Liver (tissue), 8 donors: ENCODE measurements at regions not wholly inside any gene's neighbourhood (a gene's known extent, or its start where the extent isn't known, plus 50 kb on each side); places are given as distances from the start of the nearest gene placed in this dataset.

Source experiments
- DNase-seq: peaks from one replicate; pipeline ENCODE4 v3.0.0-alpha.2; 2017; ENCODE audit warnings: low spot score
- H3K27ac ChIP-seq, 2 donors: one replicate each; pipeline ENCODE4 v1.7.0; 2013; ENCODE audit warnings: inconsistent platforms in 2 of 2, low read length in 2 of 2, control low read depth in 1 of 2, low read depth in 1 of 2, mild to moderate bottlenecking in 1 of 2
- H3K27me3 ChIP-seq, 4 donors: one replicate each; pipeline versions ENCODE4 v1.6.1 to v1.7.0; 2013; ENCODE audit warnings: low read length in 3 of 4, inconsistent platforms in 1 of 4, mild to moderate bottlenecking in 1 of 4, moderate library complexity in 1 of 4; ENCODE audit not compliant: control insufficient read depth in 4 of 4, insufficient read depth in 4 of 4
- H3K36me3 ChIP-seq, 4 donors: one replicate each; pipeline versions ENCODE4 v1.6.1 to v1.7.0; 2013; ENCODE audit warnings: low read length in 3 of 4, mild to moderate bottlenecking in 3 of 4, low read depth in 1 of 4, moderate library complexity in 1 of 4; ENCODE audit not compliant: control insufficient read depth in 4 of 4, insufficient read depth in 3 of 4
- H3K4me1 ChIP-seq, 4 donors: one replicate each; pipeline versions ENCODE4 v1.6.1 to v1.7.0; 2013; ENCODE audit warnings: low read length in 3 of 4, mild to moderate bottlenecking in 3 of 4, moderate library complexity in 1 of 4; ENCODE audit not compliant: control insufficient read depth in 4 of 4, insufficient read depth in 4 of 4
- H3K4me3 ChIP-seq, 3 donors: one replicate each; pipeline versions ENCODE4 v1.6.1 to v1.7.0; 2013; ENCODE audit warnings: low read length in 3 of 3, control low read depth in 1 of 3, low read depth in 1 of 3, mild to moderate bottlenecking in 1 of 3
- H3K9ac ChIP-seq, 2 donors: one replicate each; pipeline ENCODE4 v1.7.0; 2013; ENCODE audit warnings: low read length in 2 of 2, mild to moderate bottlenecking in 2 of 2, moderate library complexity in 2 of 2, control low read depth in 1 of 2, low read depth in 1 of 2
- H3K9me3 ChIP-seq, 4 donors: one replicate each; pipeline versions ENCODE4 v1.6.1 to v1.7.0; 2013; ENCODE audit warnings: low read length in 3 of 4; ENCODE audit not compliant: control insufficient read depth in 4 of 4
- ATF3 ChIP-seq: IDR thresholded peaks from 2 replicates; pipeline ENCODE4 v1.6.1; 2016; ENCODE audit warnings: antibody characterized with exemption
- CTCF ChIP-seq: fragments of 150-350 bp; IDR thresholded peaks from 2 replicates; pipeline ENCODE4 v1.5.1; 2017; ENCODE audit warnings: improper control_type of control experiment, low read depth, low read length; ENCODE audit not compliant: missing input control
- EGR1 ChIP-seq, 2 donors: IDR thresholded peaks; 2 replicates each; pipeline ENCODE4 v1.6.1; 2016 to 2018; ENCODE audit warnings: antibody characterized with exemption in 2 of 2, low read depth in 2 of 2
- FOXA1 ChIP-seq: IDR thresholded peaks from 2 replicates; pipeline ENCODE4 v1.6.1; 2016; ENCODE audit warnings: antibody characterized with exemption
- FOXA2 ChIP-seq: IDR thresholded peaks from 2 replicates; pipeline ENCODE4 v1.6.1; 2016; ENCODE audit warnings: antibody characterized with exemption
- GABPA ChIP-seq, 2 donors: IDR thresholded peaks in 1 of 2; conservative IDR thresholded peaks in 1 of 2; 2 replicates each; pipeline ENCODE4 v1.6.1; 2016; ENCODE audit warnings: antibody characterized with exemption in 2 of 2, mild to moderate bottlenecking in 1 of 2, moderate library complexity in 1 of 2
- HNF4A ChIP-seq, 2 donors: conservative IDR thresholded peaks; 2 replicates each; pipeline ENCODE4 v1.6.1; 2016; ENCODE audit warnings: antibody characterized with exemption in 2 of 2, mild to moderate bottlenecking in 2 of 2
- HNF4G ChIP-seq: IDR thresholded peaks from 2 replicates; pipeline ENCODE4 v1.6.1; 2016; ENCODE audit warnings: antibody characterized with exemption
- JUND ChIP-seq, 2 donors: IDR thresholded peaks; 2 replicates each; pipeline ENCODE4 v1.6.1; 2016; ENCODE audit warnings: antibody characterized with exemption in 2 of 2
- MAX ChIP-seq: IDR thresholded peaks from 2 replicates; pipeline ENCODE4 v1.6.1; 2016; ENCODE audit warnings: antibody characterized with exemption
- NR2F2 ChIP-seq: IDR thresholded peaks from 2 replicates; pipeline ENCODE4 v1.6.1; 2016; ENCODE audit warnings: antibody characterized with exemption
- RAD21 ChIP-seq, 2 donors: IDR thresholded peaks; 2 replicates each; pipeline ENCODE4 v1.6.1; 2016; ENCODE audit warnings: antibody characterized with exemption in 2 of 2, mild to moderate bottlenecking in 2 of 2
- REST ChIP-seq: IDR thresholded peaks from 2 replicates; pipeline ENCODE4 v1.6.1; 2016; ENCODE audit warnings: antibody characterized with exemption, mild to moderate bottlenecking
- RXRA ChIP-seq, 2 donors: IDR thresholded peaks; 2 replicates each; pipeline ENCODE4 v1.6.1; 2017 to 2018; ENCODE audit warnings: antibody characterized with exemption in 2 of 2, mild to moderate bottlenecking in 1 of 2
- SP1 ChIP-seq: IDR thresholded peaks from 2 replicates; pipeline ENCODE4 v1.6.1; 2018; ENCODE audit warnings: antibody characterized with exemption, mild to moderate bottlenecking
- TAF1 ChIP-seq: conservative IDR thresholded peaks from 2 replicates; pipeline ENCODE4 v1.6.1; 2016; ENCODE audit warnings: antibody characterized with exemption, mild to moderate bottlenecking
- YY1 ChIP-seq: IDR thresholded peaks from 2 replicates; pipeline ENCODE4 v1.6.1; 2016; ENCODE audit warnings: antibody characterized with exemption, mild to moderate bottlenecking
- ZBTB33 ChIP-seq: IDR thresholded peaks from 2 replicates; pipeline ENCODE4 v1.6.1; 2016; ENCODE audit warnings: antibody characterized with exemption
- WGBS: extraction: QIAGEN DNeasy Blood & Tissue Kit; methylation state at CpG from one replicate; pipeline ENCODE4 v1.1.7; 2013; 5-methylcytosine and 5-hydroxymethylcytosine counted together
- donor health status: healthy.
- donor health status: healthy.
- donor health status: healthy.
- donor health status: healthy.
- donor health status: healthy.

GRCh38 chr4:136800248-136800647 lies 732.0 kb downstream of the PCDH18 start:
- H3K9ac ChIP-seq = no peak overlapping the region
- WGBS = 70% methylated on average over 3 of the region's 3 CpGs
- TF ChIP-seq GABPA (IDR thresholded peaks at IDR 0.05 in 1 of 2, conservative IDR thresholded peaks at IDR 0.05 in 1 of 2) (no peak), EGR1 (IDR thresholded peaks at IDR 0.05; ENCODE audit: low read depth in 2 of 2) (no peak), ZBTB33 (no peak), TAF1 (no peak), HNF4G (no peak), CTCF (no peak), YY1 (no peak), RXRA (IDR thresholded peaks at IDR 0.05) (no peak), FOXA2 (no peak), NR2F2 (no peak), SP1 (no peak), HNF4A (conservative IDR thresholded peaks at IDR 0.05) (no peak), ATF3 (no peak), REST (no peak), FOXA1 (no peak), MAX (no peak), JUND (IDR thresholded peaks at IDR 0.05) (no peak), RAD21 (IDR thresholded peaks at IDR 0.05) (no peak)
- H3K27ac ChIP-seq = no peak overlapping the region
- H3K36me3 ChIP-seq = no peaks in the 10 kb centered on the region
- peaks cover 0 to 3% (median 0%) of the 10 kb centered on the region in 4 donors for H3K27me3 ChIP-seq
- peaks cover 0 to 6% (median 3%) of the 10 kb centered on the region in 4 donors for H3K9me3 ChIP-seq
- no peak overlapping the region for H3K4me3 ChIP-seq
- no peaks in the 10 kb centered on the region for H3K4me1 ChIP-seq
- no peak for DNase-seq
